GM21576 (cell line): ENCODE measurements at regions not wholly inside any gene's neighbourhood (a gene's known extent, or its start where the extent isn't known, plus 50 kb on each side); places are given as distances from the start of the nearest gene placed in this dataset.

ENCODE experiments used
- ATAC-seq: cut with Tn5 transposase; IDR thresholded peaks from one replicate; pipeline ENCODE4 v1.9.1; 2021; ENCODE audit warnings: mild to moderate bottlenecking, moderate library complexity; ENCODE audit not compliant: unreplicated experiment

- ATAC-seq, result no peak
Measured at GRCh38 chr1:30283199-30283962, 440.0 kb downstream of the MATN1 start.

- no peak for ATAC-seq
Measured at GRCh38 chr1:30280572-30280971, 442.8 kb downstream of the MATN1 start.

DNA sequence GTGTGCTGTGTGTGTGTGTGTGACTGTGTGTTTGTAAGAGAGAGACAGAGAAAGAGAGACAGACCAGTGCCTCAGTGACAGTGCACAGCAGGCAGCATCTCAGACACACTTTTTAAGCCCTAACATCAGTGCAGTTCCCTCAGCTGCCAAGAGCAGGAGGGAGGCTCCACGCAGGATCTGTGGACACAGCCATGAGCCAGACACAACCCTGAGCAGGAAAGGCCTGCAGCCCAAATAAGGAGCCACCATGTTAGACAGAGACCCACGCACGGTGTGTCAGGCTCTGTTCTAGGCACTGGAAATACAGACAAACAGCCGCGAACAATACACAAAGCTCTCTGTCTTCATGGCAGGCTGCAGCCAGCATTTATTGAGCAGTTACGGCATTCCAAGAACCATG lies 445.5 kb downstream of the MATN1 start:
- ATAC-seq, result no peak

DNA sequence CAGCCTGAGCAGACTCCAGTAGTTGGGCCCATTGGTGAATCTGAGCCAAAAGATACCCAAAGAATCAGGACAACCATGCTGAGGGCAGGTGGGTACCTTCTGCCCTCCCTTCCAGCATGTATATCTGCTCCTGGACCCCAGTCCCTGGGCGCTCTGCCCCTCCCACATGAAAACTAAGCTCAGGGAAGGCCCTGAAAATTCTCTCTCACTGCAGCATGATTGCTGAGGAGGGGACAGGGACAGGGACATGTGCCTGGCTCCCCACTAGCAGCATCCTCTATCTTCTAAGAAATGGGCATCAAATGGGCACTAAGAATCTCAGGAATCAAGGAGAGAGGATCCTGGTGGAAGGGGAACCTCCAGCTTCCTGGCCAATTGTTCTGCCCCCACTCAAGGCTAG lies 446.0 kb downstream of the MATN1 start:
- no peak for ATAC-seq

GRCh38 chr1:30275926-30276764 lies 447.2 kb downstream of the MATN1 start:
- no peak for ATAC-seq

DNA sequence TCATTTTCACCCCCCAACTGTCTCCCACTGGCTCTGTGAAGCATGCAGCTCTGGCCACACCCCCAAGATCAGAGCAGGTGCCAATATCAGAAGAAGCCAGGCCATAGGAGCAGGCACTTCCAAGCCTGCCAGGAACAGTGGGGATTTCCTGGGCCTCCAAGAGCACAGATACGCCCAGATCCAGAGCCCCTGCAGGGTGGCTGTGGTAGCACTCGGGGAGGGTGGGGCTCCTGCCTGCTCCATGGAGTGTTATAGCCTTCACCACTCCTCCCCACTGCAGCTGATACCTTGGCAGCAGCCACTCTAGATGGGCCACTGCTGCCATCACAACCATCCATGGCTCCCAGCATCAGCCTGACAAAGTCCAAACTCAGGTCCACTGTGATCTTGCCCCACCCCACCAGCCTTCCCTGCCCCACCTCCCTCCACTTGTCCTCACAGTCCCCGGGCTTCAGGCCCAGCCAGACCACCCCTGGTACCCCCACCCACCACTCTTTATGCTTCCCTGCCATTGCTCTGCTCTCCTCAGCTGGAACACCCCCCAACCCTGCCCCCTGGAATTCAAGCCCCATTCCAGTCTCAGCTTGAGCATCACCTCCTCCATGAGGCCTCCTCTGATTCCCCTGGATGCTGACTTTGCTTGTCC lies 448.3 kb downstream of the MATN1 start:
- ATAC-seq, result no peak

DNA sequence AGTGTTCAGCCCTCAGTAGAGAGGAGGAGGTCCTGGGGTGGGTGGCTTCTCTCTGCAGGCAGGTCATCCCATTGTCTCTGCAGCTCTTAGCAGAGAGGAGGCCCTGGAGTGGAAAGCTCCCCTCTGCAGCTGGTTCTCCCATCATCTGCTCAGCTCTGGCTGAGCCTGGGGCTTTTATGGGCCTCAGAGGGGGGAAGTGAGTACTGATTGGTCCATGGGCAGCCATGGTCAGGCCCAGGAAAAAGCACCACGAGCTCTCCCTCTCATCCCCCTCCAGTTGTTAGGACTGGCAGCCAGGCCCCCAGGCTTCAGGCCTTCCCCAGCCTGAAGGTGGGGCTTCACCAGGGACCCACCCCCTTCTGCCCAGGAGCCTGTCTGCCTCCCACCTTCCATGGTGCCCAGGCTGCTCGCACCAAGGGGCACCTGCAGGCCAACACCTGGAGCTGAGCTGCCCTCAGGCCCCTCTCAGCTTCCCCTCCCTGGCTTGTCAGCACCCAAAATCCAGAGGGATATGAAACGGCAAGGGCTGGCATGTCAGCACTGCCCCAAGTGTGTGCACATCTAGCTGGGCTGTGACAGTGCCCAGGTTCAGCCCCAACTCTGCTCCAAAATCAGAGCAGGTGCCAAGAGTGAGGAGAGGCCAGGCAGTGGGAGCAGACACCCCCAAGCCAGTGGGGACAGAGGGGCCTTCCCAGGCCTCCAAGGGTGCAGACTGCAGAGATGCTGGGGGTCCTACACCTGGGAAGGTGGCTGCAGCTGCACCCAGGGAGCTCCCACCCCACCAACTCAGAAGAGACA lies 449.0 kb downstream of the MATN1 start:
- no peak for ATAC-seq

- no peak for ATAC-seq
Measured at GRCh38 chr1:30273456-30273855, 449.9 kb downstream of the MATN1 start.

DNA sequence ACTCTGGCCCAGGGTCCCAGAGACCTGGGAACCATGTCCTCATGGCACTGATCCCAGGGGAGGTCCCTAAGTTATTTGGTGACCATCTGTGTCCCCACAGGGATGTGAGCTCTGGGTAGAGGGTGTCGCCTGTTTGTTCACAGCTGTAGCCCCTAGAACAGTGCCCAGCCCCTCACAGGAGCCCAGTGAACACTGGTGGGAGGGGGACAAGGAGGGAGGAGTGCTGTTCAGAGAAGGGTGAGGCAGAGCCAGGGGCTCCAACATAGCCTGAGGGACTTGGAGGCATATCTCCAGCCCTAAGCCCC lies 450.4 kb downstream of the MATN1 start:
- no peak for ATAC-seq

- ATAC-seq, result no peak
Measured at GRCh38 chr1:30272277-30273020, 450.9 kb downstream of the MATN1 start.

DNA sequence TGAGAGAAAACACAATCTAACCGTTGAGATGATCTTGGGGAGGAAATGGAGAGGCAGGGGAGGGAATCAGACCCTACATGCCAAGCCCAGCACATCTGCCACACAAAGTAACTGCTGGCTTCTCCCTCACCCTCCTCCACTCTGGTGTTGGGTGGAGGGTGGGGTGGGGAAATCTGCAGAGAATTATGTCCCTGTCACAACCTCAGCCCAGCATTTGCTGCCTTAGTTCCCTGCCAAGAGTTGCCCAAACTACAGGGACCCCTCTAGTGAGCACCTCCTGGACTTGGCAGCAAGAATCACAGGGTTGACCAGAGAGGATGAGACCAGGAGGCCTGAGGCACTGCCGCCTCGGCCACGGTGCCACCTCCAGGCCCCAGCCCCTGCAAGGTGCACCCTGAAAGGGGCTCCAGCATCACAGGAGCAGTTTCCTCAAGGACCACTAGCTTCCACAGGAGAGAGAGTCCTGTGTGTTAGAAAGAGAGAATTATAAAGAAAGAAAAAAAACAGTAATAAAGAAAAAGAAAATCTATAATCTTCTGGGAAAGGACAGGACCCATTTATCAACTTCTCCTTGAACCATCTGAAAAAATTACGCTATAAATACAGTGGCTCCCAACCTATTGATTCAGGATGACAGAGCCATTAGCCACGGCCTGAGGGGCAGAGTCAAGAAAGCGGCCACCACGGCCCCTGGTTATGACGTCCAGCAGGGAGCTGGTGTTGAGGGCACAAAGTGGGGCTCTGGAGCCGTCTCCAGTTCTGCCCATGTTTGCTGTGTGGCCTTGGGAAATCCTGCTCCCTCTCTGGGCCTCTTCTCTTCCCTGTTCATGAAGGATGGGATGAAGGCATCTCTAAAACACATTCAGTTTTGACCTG lies 451.7 kb downstream of the MATN1 start:
- ATAC-seq, result no peak

DNA sequence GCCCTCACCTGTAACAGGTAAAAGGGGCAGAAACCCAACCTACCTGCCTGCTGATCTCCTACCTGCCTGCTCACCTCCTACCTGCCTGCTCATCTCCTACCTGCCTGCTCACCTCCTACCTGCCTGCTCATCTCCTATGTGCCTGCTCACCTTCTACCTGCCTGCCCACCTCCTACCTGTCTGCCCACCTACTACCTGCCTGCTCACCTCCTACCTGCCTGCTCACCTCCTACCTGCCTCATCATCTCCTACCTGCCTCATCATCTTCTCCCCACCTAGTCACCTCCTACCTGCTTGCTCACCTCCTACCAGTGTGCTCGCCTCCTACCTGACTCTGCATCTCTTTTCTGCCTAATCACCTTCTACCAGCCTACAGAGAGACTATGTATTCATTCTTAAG lies 452.9 kb downstream of the MATN1 start:
- ATAC-seq, result no peak

- no peak for ATAC-seq
Measured at GRCh38 chr1:30268923-30269666, 454.3 kb downstream of the MATN1 start.

DNA sequence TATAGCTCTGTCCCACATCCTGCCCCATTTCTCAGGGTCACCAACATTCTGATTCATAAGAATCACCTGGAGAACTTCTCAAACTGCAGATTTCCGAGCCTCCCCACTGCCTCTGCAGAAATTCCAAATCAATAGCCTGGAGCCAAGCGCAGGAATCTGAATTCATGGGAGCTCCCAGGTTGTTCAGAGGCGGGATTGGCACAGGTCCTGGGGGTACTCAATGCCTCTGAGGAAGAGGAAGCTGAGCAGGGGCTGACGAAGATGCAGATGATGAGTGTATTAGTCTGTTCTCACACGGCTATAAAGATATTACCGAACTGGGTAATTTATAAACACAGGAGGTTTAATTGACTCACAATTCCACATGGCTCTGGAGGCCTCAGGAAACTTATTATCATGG lies 455.5 kb downstream of the MATN1 start:
- no peak for ATAC-seq

- ATAC-seq, result no peak
Measured at GRCh38 chr1:30267046-30267445, 456.3 kb downstream of the MATN1 start.

- no peak for ATAC-seq
Measured at GRCh38 chr1:30265127-30266070, 458.0 kb downstream of the MATN1 start.

DNA sequence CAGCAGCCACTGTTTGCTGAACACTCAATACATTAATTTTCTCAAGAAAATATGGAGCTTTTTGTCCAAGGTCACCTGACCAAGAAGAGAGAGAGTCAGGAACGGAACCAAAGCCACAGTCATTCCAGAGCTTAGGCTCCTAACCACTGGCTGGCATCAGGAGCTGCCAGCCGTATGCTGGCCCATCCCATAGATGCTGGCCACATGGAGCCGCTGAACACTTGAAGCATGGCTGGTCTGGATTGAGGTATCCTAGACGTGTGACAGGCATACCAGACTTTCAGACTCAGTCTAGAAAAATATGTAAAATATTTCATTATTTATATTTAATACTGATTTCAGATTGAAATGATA lies 458.7 kb downstream of the MATN1 start:
- ATAC-seq, result no peak
